ENCODE measurements at regions not wholly inside any gene's neighbourhood (a gene's known extent, or its start where the extent isn't known, plus 50 kb on each side); places are given as distances from the start of the nearest gene placed in this dataset.

DNA sequence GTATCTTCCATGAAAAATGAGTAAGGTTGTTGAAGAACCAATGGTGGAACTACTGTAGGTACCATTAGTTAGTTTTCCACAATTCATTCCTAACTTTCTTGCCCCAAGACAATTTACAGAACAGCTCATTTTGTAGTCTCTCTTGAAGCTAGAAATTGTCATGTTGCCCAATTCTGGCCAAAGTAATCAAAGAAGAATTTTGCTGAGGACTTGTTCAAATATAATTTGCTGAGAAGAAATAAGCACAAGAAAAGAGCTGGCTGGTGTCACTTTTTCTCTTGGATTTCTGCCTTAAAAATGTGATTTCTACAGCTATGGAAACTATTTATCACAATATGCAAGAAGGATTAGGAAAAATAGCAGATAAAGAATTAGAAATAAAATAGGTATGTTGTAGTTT, 199.2 kb upstream of the SEMA3A start:
- Histone ChIP-seq H3K36me3 (no peaks in the 10 kb centered on the region), H3K9me3 (no peaks in the 10 kb centered on the region), H3K4me3 (no peak overlapping the region), H3K4me1 (no peaks in the 10 kb centered on the region), H3K27ac (no peak overlapping the region), H3K27me3 (no peaks in the 10 kb centered on the region)
- intact Hi-C loops (cut with DNase I): no loop called here
- TF ChIP-seq CTCF (IDR thresholded peaks at IDR 0.05): no peak
- ATAC-seq (no peak), DNase-seq (peak in 1 of 4 donors; percentile 25)

GRCh38 chr7:84390845-84391244, 196.3 kb upstream of the SEMA3A start:
- Histone ChIP-seq H3K4me3 (no peak overlapping the region), H3K27me3 (no peaks in the 10 kb centered on the region), H3K36me3 (no peaks in the 10 kb centered on the region), H3K4me1 (no peaks in the 10 kb centered on the region), H3K27ac (no peak overlapping the region), H3K9me3 (no peaks in the 10 kb centered on the region)
- no peak for TF ChIP-seq CTCF (IDR thresholded peaks at IDR 0.05)
- no peak for ATAC-seq
- intact Hi-C loops (cut with DNase I): no loop called here
- no peak for DNase-seq

DNA sequence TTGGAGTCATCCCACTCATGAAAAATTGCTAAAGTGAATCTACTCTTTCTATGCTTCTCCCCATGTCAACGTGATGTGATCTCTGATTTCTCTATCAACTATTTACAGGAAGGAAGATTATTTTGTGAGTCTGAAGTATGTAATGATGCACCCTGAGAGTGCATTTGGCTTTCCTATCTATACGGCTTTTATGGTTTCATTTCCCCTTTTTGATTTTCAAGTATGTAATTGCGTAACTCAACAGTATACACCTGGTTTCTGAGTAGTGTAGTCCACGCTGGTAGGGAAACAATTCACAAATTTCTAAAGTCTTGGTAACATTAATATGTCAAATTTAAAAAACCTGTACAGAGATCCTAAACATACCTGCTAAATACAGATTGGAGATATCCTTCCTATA, 194.7 kb upstream of the SEMA3A start:
- Histone ChIP-seq H3K9me3 (no peaks in the 10 kb centered on the region), H3K4me3 (no peak overlapping the region), H3K27ac (no peak overlapping the region), H3K36me3 (no peaks in the 10 kb centered on the region), H3K27me3 (no peaks in the 10 kb centered on the region), H3K4me1 (no peaks in the 10 kb centered on the region)
- no peak for DNase-seq
- TF ChIP-seq CTCF (IDR thresholded peaks at IDR 0.05): no peak
- intact Hi-C loops (cut with DNase I): no loop called here
- ATAC-seq: no peak

DNA sequence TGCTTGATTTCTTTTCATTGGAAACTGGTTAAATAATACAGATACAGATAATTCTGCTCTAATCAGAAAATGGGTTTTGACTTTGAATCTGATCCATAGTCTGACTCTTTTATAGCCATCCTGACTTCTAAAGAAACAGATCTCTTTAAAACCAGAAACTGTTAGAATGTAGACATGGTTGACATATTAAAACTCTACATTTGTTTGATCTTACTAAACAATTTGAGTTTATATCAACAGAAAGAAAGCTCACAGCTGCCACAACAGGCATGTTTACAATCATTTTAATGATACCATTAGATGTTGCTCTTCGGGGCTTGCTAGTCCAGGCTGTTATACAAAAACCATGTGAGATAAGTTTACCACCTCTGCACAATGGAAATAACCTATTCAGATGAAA, 193.0 kb upstream of the SEMA3A start:
- Histone ChIP-seq H3K4me3 (no peak overlapping the region), H3K36me3 (no peaks in the 10 kb centered on the region), H3K4me1 (no peaks in the 10 kb centered on the region), H3K9me3 (no peaks in the 10 kb centered on the region), H3K27ac (no peak overlapping the region), H3K27me3 (no peaks in the 10 kb centered on the region)
- ATAC-seq (no peak), DNase-seq (no peak)
- intact Hi-C loops (cut with DNase I): no loop called here
- no peak for TF ChIP-seq CTCF (IDR thresholded peaks at IDR 0.05)

GRCh38 chr7:84384417-84384816, 189.8 kb upstream of the SEMA3A start:
- no peak for ATAC-seq
- intact Hi-C loops (cut with DNase I): no loop called here
- no peak overlapping the region for H3K4me3 ChIP-seq

More at GRCh38 chr7:84384417-84384816, 189.8 kb upstream of the SEMA3A start:
- Histone ChIP-seq H3K36me3 (no peaks in the 10 kb centered on the region), H3K27ac (no peak overlapping the region), H3K27me3 (no peaks in the 10 kb centered on the region), H3K9me3 (no peaks in the 10 kb centered on the region), H3K4me1 (no peaks in the 10 kb centered on the region)
- TF ChIP-seq CTCF (IDR thresholded peaks at IDR 0.05): no peak
- DNase-seq: no peak
